Eye (tissue), 1 donor: ENCODE measurements at regions not wholly inside any gene's neighbourhood (a gene's known extent, or its start where the extent isn't known, plus 50 kb on each side); places are given as distances from the start of the nearest gene placed in this dataset.

Experiments used
- DNase-seq: peaks from one replicate; pipeline ENCODE4 v3.0.0-alpha.2; 2015

DNA sequence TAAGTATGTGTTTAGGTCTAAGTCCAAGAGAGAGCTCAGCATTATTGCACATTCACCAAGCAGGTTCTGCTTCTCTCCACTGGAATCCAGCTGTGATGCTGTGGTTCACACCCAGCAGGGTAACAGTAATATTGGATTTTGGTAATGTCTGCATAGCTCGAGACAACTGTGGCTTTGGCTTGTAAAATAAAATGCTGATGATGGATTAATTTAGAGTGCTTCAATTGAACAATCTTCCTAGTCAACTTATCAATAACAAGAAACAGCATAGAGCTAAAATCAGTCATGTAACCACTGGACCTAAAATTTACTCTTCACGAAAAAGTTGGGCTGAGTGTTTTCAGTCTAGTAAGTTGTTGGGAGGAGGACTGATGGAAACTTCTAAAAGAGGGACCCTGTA is 709.2 kb downstream of the TYW1 start:
- no peak for DNase-seq

DNA sequence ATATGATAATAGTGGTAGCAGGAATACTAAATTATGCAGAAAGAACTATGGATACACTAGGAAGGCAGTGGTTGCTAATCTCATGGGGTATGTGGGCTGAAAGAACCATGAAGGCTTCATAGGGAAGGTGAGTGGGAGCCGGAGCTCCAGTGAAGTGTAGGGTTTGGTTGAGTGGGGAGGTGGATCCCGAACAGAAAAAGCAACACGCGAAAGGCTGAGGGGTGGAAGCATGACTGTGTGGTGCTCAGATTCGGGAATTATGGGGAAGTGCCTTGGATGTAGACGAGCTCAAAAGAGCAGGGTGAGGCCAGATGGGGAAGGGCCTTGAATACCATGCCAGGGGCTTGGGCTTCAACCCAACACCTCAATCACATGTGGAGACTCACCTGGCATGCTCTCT is 715.1 kb downstream of the TYW1 start:
- no peak for DNase-seq

DNA sequence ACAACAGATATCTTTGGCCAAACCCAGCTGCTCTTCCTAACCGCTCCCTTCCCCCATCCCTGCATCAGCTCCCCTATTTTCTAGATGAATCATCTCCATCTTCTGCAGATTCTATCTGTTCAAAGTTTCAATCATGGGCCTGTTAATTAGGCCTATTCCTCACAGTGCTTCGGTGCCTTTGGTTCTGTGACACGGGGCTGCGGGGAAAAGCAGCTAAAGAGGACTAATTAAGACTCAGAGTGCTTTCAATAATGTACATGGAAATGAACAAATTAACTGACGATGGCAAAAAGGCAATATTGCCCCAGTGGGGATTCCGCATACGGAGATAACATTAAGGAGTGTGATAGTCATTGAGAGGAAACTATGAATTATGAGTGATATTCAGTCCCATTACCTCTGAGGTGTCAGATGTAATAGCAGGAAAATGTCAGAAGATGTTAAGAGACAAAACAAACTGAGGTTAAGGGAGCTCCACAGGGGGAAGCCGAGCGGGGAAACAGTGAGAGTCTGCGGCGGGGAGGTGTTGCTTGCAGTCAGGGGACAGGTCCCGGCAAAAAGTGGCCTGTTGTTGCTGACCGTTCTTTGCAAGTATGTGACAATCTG is 716.9 kb downstream of the TYW1 start:
- peak; percentile 5 for DNase-seq

DNA sequence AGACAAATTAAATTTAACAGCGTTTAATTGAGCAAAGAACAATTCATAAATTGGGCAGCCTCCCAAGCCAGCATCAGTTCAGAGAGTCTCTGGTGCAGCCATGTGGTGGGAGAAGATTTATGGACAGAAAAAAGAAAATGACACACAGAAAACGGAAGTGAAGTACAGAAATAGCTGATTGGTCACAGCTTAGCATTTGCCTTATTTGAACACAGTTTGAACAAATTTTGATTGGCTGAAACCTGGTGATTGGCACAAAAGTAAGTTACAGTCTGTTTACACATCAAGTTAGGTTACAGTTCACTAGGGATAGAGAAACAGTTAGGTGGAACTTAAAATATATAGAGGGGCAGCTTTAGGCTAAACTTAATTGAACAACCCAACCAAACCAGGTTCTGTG is 720.1 kb downstream of the TYW1 start:
- DNase-seq, result no peak

DNA sequence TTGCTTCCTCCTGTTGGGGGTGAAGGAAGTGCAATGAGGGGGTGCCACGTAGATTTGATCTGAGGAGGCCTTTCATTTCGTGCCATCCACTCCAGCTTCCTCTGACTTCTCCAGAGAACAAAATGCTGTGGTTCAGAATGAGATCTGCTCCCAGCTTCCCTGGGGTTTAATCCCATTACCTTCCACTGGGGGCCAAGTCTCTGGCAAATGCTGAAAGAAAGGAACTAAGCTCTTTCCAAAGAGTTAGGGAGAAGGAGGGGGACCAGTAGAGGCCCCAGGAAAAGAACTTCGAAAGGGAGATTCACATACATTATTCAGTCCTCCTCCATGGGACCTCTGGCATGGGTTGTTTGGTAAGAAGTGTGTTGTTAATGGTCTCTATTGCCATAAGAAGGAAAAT is 727.0 kb downstream of the TYW1 start:
- no peak for DNase-seq

DNA sequence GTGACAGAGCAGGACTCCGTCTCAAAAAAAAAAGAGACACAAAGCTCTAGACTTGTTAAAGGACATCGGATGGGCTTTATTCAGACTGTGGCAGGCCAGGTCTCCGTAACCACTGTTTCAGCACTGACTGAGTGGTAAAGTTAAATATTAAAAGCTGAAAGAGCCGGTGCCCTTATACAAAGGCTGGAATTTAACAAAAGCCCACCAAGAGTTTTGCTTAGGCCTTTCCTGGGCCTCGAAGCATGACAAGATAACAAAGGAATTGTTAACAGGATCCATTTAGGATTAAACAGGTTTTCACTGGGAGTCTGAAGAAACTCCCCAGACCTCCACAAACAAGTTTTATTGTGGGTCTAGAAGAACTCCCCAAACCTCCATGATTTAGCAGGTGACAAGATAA is 727.8 kb downstream of the TYW1 start:
- no peak for DNase-seq

DNA sequence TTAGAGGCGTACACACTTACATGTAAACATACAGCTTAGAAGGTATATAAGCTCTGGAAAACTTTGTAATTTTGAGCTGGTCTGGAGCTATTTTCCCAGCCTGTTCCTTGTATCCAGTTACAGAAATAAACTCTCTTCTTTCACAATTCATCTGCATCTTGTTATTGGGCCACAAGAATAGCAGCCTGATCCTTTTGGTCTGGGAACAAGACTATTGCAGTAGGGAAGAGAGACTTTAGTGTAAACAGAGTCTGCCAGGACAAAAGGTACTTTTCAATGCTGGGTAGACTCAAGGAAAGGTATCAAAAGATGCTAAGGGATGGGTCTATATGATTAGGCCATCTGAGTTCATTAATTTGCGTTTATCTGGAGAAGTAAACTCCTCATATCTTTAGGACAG is 728.3 kb downstream of the TYW1 start:
- DNase-seq, result no peak

DNA sequence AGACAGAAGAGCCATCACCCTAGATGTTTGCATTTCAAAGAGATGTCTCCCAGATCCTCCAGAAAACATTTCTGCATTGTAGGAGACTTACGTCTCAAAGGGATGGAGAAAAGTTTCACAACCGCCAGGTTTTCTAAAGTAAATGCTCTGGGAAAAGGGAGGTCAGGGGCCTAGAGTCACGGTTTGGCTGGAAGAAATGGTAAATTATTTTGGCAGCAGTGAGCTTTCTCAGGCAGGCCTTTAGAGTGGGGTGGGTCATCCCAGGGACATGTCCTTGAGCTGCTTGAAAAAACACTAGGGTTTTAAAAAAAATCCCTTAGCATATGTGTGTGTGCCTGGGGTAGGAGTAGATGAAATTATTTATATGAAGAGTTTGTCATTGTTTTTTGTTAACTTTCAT is 728.8 kb downstream of the TYW1 start:
- DNase-seq, result no peak

DNA sequence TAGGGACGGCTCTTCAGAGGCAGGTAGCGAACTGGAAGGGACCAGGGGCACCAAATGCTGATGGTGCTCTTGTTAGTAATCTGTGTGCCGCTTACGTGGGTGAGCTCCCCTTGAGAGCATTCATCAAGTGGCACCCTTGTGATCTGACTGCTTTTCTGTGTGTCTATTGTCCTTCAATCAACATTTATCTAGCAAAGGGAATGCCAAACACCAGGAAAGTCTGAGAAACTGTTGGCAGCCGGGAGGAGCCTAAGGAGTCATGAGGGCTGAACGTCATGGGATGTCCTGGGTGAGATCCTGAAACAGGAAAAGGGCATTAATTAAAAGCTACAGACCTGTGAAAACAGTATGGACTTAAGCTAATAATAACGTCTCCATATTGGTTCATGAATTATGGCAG is 733.1 kb downstream of the TYW1 start:
- DNase-seq, result no peak

DNA sequence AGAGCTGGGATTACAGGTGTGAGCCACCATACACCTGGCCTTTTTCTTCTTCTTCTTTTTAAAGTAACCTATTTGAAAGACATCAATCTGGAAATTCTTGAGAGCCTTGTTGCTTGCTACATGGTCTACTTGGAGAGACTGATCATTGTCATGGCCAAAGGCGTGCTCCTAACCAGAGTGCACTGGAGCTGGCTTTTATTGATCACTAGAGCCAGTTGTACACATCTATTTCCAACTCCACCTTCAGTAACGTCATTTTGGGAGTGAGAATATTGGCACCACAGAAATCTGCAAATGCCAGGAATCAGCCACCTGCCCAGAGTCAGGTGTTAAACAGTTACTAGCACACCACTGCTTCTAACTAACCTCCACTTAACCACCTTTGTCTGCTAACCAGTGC is 735.1 kb downstream of the TYW1 start:
- no peak for DNase-seq

DNA sequence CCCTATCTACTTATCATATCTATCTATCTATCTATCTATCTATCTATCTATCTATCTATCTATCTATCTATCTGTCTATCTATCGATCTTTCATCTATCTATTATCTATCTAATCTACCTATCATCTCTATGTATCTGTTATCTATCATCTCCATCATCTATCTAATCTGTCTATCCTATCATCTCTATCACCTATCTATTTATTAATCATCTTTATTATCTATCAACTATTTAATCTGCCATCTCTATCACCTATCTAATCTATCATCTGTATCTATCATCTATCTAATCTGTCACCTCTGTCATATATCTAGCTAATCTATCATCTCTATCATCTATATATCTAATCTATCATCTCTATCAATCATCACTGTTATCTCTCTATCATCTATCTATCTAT is 736.3 kb downstream of the TYW1 start:
- DNase-seq, result no peak

DNA sequence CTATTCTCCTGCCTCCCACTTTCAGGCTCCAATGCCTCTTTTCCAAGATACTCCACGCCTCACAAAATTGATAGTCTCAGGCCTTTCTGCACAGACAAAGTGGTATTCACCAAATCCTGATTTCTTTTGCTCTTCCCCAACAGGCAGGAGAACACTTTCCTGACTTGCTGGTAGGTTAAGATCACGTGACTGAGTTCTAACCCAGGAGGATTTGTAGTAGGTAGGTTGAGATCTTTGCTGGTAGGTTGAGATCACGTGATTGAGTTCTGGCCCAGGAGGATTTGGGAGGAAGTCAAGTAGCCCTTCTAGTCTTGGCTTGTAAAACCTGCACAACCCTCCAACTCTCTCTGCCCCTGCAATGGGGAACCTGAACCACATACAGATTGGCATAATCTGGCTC is 741.5 kb downstream of the TYW1 start:
- DNase-seq, result no peak

DNA sequence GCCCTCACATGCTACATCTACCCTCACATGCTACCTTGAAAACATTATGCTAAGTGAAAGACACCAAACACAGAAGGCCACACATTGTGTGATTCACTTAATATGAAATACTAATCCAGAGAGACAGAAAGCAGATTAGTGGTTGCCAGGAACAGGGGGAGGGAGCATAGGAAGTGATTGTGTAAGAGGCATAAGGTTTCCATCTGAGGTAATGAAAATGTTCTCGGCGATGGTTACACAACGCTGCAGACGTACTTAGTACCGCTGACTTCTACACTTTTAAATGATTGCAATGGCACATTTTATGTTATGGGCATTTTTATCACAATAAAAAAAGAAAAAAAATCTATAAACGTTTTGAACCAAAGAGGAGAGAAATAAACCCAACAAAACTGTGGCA is 742.3 kb downstream of the TYW1 start:
- DNase-seq, result peak; percentile 45

DNA sequence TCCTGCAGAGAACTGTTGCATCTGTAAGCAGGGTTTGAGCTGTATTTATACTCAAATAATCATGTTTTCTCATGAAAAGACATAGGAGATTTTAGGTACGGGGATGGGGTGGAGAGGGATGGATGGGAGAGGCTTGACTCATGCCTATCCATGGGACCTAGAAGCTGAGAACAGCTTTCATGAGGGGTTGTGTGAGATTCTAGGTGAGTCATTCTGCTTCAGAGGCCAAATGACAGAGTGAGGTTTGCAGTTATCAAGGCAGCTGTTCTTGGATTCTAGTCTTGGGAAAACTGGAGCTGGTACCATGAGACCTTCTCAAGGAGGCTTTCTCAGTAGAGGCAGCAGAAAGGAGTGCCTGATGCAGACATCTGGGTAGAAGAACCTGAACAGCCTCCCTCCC is 746.9 kb downstream of the TYW1 start:
- no peak for DNase-seq

DNA sequence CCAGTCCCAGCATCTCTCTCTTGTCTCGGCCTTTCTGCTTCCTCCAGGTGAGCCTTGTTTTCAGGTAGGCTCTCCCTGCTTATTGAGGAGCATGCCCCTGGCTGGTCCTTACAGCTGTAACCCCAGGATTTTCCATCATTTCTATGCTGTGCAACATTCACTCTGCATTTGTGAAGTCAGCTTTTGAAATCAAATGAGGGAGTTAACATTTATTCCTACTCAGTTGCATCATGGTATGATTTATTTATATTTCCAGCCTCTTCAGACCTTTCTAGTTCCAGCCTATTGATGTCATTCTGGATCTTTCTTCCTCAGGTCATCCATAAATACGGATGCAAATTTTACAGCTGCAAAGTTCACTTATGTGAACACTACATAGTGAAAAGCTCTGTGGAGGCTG is 755.6 kb downstream of the TYW1 start:
- no peak for DNase-seq

DNA sequence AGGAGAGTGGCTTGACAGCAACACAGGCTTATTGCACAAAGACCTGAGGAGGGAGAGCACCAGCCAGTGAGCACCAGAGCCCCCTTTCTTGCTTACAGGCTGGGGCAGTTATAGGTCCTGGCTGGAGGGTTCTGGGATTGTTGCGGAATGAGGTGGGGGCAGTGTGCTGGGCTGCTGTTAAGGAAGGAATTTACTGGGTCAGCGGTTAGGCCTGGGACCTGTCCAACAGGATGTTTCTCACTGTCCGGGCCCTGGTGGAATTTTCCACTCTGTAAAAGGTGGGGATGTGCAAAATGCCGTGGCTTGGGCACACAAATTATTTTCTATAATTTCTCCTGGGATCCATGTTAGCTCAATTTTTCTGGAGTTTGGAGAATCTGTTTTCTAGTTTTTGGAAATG is 757.3 kb downstream of the TYW1 start:
- no peak for DNase-seq

DNA sequence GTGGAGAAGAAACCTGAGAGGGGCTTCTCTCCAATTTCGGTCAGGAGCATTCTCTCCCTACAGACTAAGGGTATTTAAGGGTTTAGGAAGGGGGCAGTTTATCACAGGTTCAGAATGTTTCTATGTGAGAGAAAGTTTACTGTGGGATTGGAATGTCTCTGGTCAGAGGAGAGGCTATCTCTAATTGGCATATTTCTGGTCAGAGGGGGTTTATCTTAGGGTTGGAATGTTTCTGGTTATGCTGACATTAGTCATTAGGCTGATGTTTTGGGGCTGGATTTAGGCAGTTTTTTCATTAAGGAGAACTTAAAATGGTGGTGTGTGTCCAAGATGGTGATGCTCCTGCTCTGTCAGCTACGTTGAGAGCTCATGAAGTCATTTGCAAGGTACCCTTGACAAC is 758.0 kb downstream of the TYW1 start:
- no peak for DNase-seq

DNA sequence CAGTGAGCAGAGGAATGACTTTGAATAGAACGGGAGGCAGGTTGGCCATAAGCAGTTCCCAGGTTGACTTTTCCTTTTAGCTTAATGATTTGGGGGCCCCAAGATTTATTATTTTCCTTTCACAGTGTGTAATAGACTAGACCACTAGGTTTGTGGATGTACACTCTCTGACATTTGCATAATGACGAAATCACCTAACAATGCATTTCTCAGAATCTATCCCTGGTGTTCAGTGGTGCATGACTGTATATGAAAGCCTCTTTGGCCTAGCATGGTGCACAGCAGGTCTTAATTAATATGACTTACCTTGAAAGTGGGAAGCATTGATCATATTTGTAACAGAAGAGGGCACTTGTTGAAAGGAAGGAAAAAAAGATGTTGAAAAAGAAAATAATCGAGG is 761.9 kb downstream of the TYW1 start:
- peak; percentile 26 for DNase-seq

DNA sequence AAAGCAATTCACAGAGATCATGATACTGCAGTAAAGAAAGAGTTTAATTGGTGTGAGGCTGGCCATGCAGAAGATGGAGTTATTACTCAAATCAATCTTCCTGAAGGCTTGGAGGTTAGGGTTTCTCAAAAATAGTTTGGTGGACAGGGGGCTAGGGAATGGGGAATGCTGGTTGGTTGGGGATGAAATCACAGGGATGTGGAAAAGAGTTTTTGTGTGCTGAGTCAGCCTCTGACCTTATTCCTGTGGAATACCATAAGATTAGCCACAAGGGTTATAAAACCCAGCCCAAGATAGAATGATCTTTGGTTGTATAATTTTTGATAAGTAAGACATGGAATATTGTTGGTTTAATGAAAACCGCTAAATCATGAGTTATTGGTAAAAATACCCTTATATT is 764.3 kb downstream of the TYW1 start:
- no peak for DNase-seq

DNA sequence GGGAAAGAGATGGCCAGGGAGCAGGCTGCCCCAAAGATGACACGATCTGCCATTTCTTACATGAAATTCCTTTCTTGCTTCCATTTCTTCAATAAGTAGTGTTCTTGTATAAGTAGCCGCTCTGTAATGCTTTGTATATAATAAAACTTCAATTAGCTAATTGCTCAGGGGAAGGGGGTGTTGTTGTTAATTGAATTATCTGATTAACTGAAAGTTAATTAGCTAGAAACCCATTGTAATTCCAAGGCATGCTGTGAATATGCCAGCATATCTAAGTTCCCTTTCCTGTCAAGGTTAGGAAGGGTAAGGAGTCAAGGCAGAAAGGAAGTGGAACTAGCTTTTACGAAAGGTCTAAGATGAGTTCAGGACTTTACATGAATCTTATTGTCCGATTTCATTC is 765.9 kb downstream of the TYW1 start:
- no peak for DNase-seq

DNA sequence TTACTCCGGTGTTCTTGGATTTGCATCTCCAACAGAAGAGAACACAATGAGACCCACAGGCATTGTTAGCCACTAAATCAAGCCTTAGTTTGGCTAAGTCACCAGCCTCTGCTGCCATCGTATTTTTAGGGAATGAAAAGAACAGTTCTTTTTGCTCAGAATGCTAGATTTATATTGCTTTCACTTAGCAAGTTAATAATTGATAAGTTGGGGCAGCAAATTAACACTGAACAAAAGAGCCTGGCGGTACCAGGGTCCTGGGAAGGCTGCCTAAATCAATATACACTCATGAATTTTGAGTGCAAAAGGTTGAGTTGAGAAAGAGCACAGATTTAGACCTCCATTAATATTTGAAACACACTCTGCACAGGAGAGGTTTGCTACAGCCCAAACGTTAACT is 767.7 kb downstream of the TYW1 start:
- peak; percentile 24 for DNase-seq

DNA sequence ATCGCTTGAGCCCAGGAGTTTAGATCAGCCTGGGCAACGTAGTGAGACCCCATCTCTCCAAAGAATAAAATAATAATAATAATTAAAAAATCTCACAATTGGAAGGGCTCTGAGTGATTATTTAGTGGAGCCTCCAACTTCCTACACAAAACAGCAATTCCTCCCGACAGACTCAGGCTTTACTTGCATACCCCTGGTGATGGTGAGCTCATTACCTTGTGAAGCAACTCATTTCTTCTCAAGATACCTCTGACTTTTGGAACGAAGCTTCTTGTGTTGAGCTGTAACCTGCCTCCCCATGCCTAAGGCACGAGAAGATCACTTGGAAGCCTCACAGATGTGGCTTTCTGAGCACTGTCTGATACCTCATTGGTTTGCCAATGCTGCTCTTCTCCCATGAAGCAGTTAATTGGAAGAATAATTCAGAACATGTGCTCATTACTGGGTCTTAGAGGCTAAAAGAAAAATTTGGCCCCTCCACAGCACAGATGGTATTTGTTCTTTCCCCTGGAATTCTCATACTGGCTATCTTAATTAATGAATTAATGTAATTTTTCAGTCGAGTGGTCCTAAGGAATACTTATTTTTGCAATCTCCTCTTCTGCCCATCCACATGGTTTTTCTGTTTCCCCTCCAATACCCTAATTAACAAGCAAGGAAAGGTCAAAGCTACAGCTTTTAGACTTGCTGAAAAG is 769.0 kb downstream of the TYW1 start:
- peak; percentile 64 for DNase-seq

DNA sequence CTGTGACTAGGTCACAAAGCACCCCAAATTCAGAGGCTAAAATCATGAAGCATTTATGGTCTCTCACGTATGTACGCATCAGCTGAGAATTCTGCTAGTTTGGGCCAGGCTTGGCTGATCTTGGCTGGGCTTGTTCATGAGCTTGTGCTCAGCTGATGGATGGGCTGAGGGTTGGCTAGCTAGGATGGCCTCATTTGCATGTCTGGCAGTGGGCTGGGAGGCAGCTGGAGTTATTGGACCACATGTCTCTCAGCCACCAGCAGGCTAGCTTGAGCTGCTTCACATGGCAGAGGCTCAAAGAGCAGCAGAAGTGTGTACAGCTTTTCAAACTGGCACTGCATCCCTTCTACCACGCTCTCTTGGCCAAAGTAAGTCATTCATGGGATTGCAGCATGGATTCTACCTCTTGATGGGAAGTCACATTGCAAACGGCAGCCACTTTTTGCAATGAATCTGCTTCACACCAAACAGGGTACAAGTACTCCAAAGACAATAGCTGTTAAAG is 770.3 kb downstream of the TYW1 start:
- no peak for DNase-seq

DNA sequence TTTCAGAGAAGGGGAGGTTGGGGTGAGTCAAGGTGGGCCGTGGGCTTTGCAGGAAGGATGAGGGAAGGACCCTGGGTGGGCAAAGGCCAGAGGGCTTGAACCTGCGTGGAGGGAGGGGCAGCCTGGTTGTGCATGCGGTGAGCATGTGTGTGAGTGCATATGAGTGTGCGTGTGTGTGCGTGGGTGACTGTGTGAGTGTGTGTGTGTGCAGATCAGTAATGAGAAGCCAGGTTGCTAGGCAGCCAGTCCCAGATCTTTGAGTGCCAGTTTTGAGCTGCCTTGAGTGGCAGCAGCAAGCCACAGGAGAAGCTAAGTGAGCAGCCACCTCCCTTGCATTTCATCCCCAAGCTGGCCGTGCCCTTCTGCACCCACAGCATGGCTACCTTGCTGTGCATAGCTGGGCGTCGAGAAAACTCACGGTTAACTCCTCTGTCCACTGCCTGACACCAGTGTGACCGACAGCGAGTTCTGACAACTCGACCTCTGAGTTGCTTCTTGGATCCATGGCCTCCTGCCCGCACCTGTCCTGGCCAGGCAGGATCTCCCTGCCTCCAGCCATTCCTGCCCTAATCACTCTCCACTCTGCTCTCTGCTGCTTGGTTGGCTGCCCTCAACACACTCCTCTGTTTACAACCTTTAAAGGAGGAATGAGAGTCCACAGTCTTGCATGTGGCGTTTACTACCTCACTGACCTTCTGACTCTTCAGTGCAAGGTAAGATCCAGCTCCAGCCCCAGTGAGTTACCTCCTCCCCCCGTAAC is 775.4 kb downstream of the TYW1 start:
- no peak for DNase-seq
